SKM-1 treated with dmso at 0.1 percent for 144 hours (cell line): ENCODE measurements at regions not wholly inside any gene's neighbourhood (a gene's known extent, or its start where the extent isn't known, plus 50 kb on each side); places are given as distances from the start of the nearest gene placed in this dataset.
"Not testable (repeated sequence)": the region's sequence is repeated elsewhere in the genome, so short reads cannot be mapped to it uniquely, and the experiment has no call there.

Experiments used
- DNase-seq: peaks from one replicate; lab custom pipeline; 2025; ENCODE audit not compliant: unreplicated experiment; lab: John Stamatoyannopoulos, UW

GRCh38 chr4:28436191-28437080, 1575.8 kb downstream of the STIM2 start:
- DNase-seq, result no peak

GRCh38 chr4:28443371-28443770, 1582.7 kb downstream of the STIM2 start:
- no peak for DNase-seq

GRCh38 chr4:28443801-28444412, 1583.3 kb downstream of the STIM2 start:
- no peak for DNase-seq

- no peak for DNase-seq
These were observed 1584.3 kb downstream of the STIM2 start for GRCh38 chr4:28444886-28445496.

- DNase-seq, result no peak
These were observed 1588.4 kb downstream of the STIM2 start for GRCh38 chr4:28449085-28449484.

- no peak for DNase-seq
These were observed 1590.7 kb downstream of the STIM2 start for GRCh38 chr4:28451346-28451745.

- DNase-seq, result no peak
These were observed 1602.4 kb downstream of the STIM2 start for GRCh38 chr4:28462766-28463700.

GRCh38 chr4:28464823-28465222, 1604.2 kb downstream of the STIM2 start:
- DNase-seq, result no peak

GRCh38 chr4:28466886-28467285, 1606.2 kb downstream of the STIM2 start:
- not testable (repeated sequence) for DNase-seq

GRCh38 chr4:28469387-28469786, 1608.7 kb downstream of the STIM2 start:
- DNase-seq, result no peak

GRCh38 chr4:28469886-28470285, 1609.2 kb downstream of the STIM2 start:
- no peak for DNase-seq

- no peak for DNase-seq
These were observed 1614.7 kb downstream of the STIM2 start for GRCh38 chr4:28475381-28475780.

GRCh38 chr4:28479666-28480065, 1619.0 kb downstream of the STIM2 start:
- no peak for DNase-seq

- DNase-seq, result no peak
These were observed 1620.9 kb downstream of the STIM2 start for GRCh38 chr4:28481565-28481964.

GRCh38 chr4:28482580-28483270, 1622.1 kb downstream of the STIM2 start:
- DNase-seq, result no peak

GRCh38 chr4:28488021-28488420, 1627.4 kb downstream of the STIM2 start:
- DNase-seq, result no peak

- no peak for DNase-seq
These were observed 1630.0 kb downstream of the STIM2 start for GRCh38 chr4:28490669-28491068.

- no peak for DNase-seq
These were observed 1644.4 kb downstream of the STIM2 start for GRCh38 chr4:28505064-28505463.

GRCh38 chr4:28508636-28509035, 1648.0 kb downstream of the STIM2 start:
- DNase-seq, result no peak

- not testable (repeated sequence) for DNase-seq
These were observed 1654.1 kb downstream of the STIM2 start for GRCh38 chr4:28514766-28515165.
